H1 (cell line): ENCODE measurements at regions not wholly inside any gene's neighbourhood (a gene's known extent, or its start where the extent isn't known, plus 50 kb on each side); places are given as distances from the start of the nearest gene placed in this dataset.

Experiments used
- ASH2L ChIP-seq: fragments of 200-600, 300-600 bp; sonication (generic); IDR thresholded peaks from one replicate; pipeline ENCODE4 v1.7.1; 2017; ENCODE audit warnings: low read length
- CHD7 ChIP-seq: fragments of 300-600 bp; sonication (generic); IDR thresholded peaks from 2 replicates; pipeline ENCODE4 v1.7.1; 2012; ENCODE audit warnings: low read length, moderate library complexity, mild to moderate bottlenecking, inconsistent platforms; ENCODE audit not compliant: insufficient replicate concordance
- POU5F1 ChIP-seq: IDR thresholded peaks from 2 replicates; pipeline ENCODE4 v1.6.1; 2011; ENCODE audit warnings: low read depth, mild to moderate bottlenecking, low read length, moderate library complexity
- RBBP5 ChIP-seq: IDR thresholded peaks from 2 replicates; pipeline ENCODE4 v1.7.1; 2012; ENCODE audit warnings: low read depth, mild to moderate bottlenecking, inconsistent platforms, low read length, moderate library complexity, borderline replicate concordance
- SP1 ChIP-seq: IDR thresholded peaks from 2 replicates; pipeline ENCODE4 v1.6.1; 2011; ENCODE audit warnings: low read depth, low read length
- YY1 ChIP-seq: IDR thresholded peaks from 2 replicates; pipeline ENCODE4 v1.6.1; 2011; ENCODE audit warnings: low read depth, mild to moderate bottlenecking, low read length

GRCh38 chr11:45347348-45348082 lies 61.4 kb upstream of the SYT13 start (continued):
- TF ChIP-seq CHD7: no peak
- peak; percentile 59 for TF ChIP-seq ASH2L
- peak; percentile 82; the same call in 1 of the 2 replicates for TF ChIP-seq RBBP5
- no peak for TF ChIP-seq YY1
- 0 out of 2 replicates have a peak, but pooled peaks have one; percentile 57 for TF ChIP-seq SP1
- no peak for TF ChIP-seq POU5F1
